ENCODE measurements at regions not wholly inside any gene's neighbourhood (a gene's known extent, or its start where the extent isn't known, plus 50 kb on each side); places are given as distances from the start of the nearest gene placed in this dataset.
"Not testable (repeated sequence)": the region's sequence is repeated elsewhere in the genome, so short reads cannot be mapped to it uniquely, and the experiment has no call there.

DNA sequence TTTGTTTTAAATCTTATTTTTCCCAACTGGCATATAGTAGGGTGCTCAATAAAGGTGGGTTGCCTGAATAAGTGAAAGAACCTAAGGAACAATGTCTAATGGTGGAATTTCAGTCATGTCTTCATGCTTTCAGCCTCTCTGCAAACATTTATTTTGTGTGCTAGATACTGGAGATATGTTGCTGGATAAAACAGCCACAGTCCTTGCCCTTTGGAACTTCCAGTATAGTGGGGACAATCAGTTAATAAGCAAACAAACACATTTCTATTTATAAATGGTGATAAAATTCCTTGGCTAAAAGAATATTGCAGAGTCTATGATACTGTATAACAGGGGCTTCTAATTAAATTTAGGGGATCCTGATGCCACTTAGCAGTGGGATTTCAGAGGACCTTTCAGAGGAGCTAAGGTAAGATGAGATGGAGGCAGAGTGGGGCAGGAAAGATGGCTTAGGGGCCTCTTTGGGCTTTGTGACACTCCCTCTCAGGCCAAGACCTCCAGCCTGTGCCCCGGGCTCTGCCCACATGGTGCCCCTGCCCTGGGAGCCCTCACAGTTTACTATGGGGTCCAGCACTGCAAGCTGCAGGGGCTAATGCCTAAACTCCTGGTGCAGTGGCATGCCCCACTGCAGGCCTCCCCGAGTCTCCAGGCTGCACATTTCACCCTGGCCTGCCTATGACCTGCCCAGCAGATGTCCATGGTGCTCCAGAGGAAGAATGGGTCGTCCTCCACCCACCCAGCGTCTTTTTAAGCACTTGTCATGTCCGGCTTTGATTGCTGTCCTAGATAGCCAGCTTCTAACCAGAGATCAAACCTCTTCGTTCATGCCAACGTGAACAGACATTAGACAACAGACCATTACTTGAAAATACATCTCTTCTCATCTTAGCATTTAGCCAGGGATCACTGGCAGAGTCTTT is 61.6 kb upstream of the PRR23C start:
- no peak for DNase-seq
- no peaks in the 10 kb centered on the region for H3K36me3 ChIP-seq (ENCODE audit: control insufficient read depth, insufficient read depth, low read length)
- no peak overlapping the region for H3K27ac ChIP-seq (ENCODE audit: low read length)
- no peaks in the 10 kb centered on the region for H3K9me3 ChIP-seq (replicated peaks; ENCODE audit: control insufficient read depth, low read depth, low read length)
- peaks cover 2% of the 10 kb centered on the region for H3K27me3 ChIP-seq (ENCODE audit: control insufficient read depth, insufficient read depth, low read length)
- H3K4me3 ChIP-seq (ENCODE audit: low read length) = no peak overlapping the region
- no peaks in the 10 kb centered on the region for H3K4me1 ChIP-seq (ENCODE audit: control insufficient read depth, insufficient read depth, low read length)
- 72% methylated on average over 6 of the region's 7 CpGs for WGBS (ENCODE audit: insufficient coverage)

DNA sequence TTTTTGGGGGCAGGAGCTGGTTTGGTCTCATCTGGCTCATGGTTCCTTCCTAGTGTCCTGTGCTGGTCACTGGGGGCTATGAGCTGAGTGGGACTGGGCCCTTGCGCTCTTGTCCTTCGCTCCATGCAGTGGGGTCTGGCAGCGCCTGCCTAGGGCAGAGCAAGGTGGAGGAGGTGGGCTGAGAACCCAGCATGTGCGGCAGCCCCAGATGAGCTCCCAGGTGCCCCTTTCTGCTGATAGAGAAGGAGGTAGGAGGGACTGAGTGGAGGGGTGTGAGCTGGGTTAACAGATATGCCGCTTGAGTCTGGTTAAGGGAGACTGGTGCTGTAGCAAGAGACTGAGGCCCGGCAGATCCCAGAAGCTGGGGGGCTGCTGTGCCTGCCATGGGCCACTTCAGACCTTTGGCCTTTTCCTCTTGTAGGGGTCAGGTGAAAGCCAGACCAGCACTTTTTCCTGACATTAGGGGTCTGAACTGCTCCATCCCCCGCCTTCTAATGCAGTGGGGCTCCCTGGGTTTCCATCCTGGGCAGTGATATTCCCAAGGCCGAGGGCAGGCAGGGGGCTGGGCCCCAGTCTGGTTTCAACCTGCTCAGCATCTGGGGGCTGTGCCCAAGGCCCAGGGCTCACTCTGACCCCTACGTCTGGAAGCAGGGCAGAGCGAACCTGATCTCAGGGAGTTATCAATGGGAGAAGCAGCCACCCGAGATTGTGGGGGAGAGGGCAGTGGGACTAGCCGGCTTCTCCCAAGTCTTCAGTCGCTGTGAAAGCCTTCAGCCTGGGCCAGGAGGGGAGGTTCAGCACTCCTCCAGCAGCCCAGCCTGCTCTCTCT is 62.9 kb upstream of the PRR23C start:
- Histone ChIP-seq H3K27ac (ENCODE audit: low read length) (no peak overlapping the region), H3K4me3 (ENCODE audit: low read length) (no peak overlapping the region), H3K27me3 (ENCODE audit: control insufficient read depth, insufficient read depth, low read length) (peaks cover 2% of the 10 kb centered on the region), H3K36me3 (ENCODE audit: control insufficient read depth, insufficient read depth, low read length) (no peaks in the 10 kb centered on the region), H3K9me3 (replicated peaks; ENCODE audit: control insufficient read depth, low read depth, low read length) (no peaks in the 10 kb centered on the region), H3K4me1 (ENCODE audit: control insufficient read depth, insufficient read depth, low read length) (no peaks in the 10 kb centered on the region)
- DNase-seq = no peak
- WGBS (ENCODE audit: insufficient coverage) = 70% methylated on average over 11 of the region's 13 CpGs

DNA sequence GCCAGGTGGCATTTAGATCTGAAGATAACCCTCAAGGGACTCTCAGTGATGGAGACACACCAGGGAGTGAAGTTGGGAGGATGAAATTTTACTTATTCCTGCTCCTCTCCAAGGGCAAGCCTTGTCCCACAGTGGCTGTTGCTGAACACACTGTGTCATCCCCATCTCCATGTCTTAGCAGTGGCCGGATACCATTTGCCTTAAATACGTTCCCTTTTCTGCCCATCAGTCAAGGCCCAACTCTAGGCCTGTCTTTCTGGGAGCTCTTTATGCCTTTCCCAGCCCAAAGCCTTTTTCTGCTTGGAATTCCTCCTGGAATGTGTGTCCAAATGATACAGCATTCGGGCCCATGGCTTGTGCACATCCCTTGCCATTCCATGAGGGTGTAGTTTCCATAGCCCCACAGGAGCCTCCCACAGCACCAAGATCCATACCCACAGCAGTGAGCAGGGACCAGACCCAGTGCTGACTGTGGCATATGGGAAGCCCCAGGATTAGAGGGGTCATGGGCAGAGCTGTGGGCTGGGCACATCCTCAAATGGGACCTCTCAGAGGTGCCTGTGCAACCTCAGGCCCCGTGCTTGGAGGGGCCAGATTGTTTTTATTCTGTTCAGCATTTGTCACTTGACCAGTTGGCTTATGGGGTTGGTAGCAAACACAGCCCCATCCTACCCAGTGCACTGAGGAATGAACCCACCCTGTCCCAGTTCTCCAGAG is 63.7 kb upstream of the PRR23C start:
- Histone ChIP-seq H3K27me3 (ENCODE audit: control insufficient read depth, insufficient read depth, low read length) (peaks cover 2% of the 10 kb centered on the region), H3K9me3 (replicated peaks; ENCODE audit: control insufficient read depth, low read depth, low read length) (no peaks in the 10 kb centered on the region), H3K4me1 (ENCODE audit: control insufficient read depth, insufficient read depth, low read length) (no peaks in the 10 kb centered on the region), H3K27ac (ENCODE audit: low read length) (no peak overlapping the region), H3K36me3 (ENCODE audit: control insufficient read depth, insufficient read depth, low read length) (no peaks in the 10 kb centered on the region), H3K4me3 (ENCODE audit: low read length) (no peak overlapping the region)
- WGBS (ENCODE audit: insufficient coverage) = 85% methylated on average over 2 of the region's 4 CpGs
- DNase-seq = no peak

DNA sequence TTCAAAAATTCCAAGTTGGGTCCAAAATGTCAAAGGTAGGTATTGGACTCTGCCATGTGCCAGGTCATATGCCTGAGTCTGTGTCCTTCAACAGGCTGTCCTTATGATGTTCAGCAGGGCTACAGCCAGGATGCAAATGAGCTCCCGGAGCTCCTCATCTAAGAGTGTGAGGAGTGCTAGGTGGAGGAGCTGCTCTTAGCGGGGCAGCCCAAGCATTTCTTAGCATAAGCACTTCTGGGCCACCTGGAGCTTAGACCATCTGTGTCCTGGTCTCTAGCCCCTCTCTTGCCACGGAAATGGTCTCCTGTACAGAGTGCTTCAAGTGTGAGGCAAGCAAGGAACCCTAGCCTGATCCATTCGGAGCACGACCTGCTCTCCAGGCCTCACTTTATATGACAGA is 64.6 kb upstream of the PRR23C start:
- Histone ChIP-seq H3K4me3 (ENCODE audit: low read length) (no peak overlapping the region), H3K27ac (ENCODE audit: low read length) (no peak overlapping the region), H3K36me3 (ENCODE audit: control insufficient read depth, insufficient read depth, low read length) (no peaks in the 10 kb centered on the region), H3K27me3 (ENCODE audit: control insufficient read depth, insufficient read depth, low read length) (peaks cover 2% of the 10 kb centered on the region), H3K4me1 (ENCODE audit: control insufficient read depth, insufficient read depth, low read length) (no peaks in the 10 kb centered on the region), H3K9me3 (replicated peaks; ENCODE audit: control insufficient read depth, low read depth, low read length) (no peaks in the 10 kb centered on the region)
- 77% methylated on average over 2 of the region's 5 CpGs for whole genome bisulfite sequencing (ENCODE audit: insufficient coverage)
- DNase-seq = no peak

DNA sequence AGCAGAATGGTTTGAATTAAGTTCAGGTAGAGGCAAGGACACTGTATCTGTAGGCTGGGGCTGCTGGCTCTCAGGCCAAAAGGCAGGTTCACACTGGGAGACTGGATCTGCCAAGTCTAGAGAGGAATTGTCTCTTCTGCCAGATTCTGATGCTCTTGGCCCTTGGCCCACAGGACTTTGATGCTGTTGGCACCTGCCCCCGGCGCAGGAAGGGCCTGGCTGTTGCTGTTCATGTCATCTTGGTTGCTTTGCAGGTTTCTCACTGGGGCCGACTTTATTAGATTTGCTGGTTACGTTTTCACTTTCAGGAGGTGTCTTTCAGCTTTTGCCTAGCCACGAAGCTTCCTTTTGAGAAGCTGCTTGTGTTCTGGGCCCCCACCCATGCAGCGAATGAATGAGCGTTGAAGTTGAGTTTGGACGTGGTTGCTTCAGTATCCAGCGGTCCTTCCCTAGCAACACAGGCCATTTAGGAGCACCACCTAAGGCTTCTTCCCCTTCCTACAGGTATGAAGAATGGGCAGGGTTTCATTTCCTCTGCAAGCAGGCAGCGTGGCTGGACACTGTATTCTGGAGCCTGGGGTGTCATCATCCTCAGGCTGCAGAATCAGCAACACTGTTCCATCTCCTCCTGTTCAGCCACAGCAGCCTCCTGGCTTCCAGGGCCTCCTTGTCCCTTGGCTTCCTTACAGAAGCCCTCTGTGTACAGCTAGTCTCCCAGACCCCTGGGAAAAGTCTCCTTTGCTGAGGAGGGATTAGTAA is 65.6 kb upstream of the PRR23C start:
- peak; percentile 14 for DNase-seq
- Histone ChIP-seq H3K27me3 (ENCODE audit: control insufficient read depth, insufficient read depth, low read length) (peaks cover 2% of the 10 kb centered on the region), H3K4me1 (ENCODE audit: control insufficient read depth, insufficient read depth, low read length) (no peaks in the 10 kb centered on the region), H3K9me3 (replicated peaks; ENCODE audit: control insufficient read depth, low read depth, low read length) (no peaks in the 10 kb centered on the region), H3K36me3 (ENCODE audit: control insufficient read depth, insufficient read depth, low read length) (no peaks in the 10 kb centered on the region), H3K4me3 (ENCODE audit: low read length) (no peak overlapping the region), H3K27ac (ENCODE audit: low read length) (no peak overlapping the region)
- WGBS (ENCODE audit: insufficient coverage) = 60% methylated on average over 7 of the region's 10 CpGs

DNA sequence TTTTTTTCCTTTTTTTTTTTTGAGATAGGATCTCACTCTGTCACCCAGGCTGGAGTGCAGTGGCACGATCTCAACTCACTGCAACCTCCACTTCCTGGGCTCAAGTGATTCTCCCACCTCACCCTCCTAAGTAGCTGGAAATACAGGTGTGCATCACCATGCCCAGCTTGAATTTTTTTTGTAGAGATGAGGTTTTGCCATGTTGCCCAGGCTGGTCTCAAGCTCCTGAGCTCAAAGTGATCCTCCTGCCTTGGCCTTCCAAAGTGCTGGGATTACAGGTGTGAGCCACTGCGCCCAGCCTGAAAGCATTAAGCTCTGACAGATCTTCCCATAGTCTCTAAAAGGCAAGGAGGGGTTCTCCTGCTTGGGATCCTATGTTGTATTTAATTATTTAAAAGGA is 66.2 kb upstream of the PRR23C start:
- WGBS (ENCODE audit: insufficient coverage) = 69% methylated on average over 2 of the region's 2 CpGs
- not testable (repeated sequence) for DNase-seq; H3K27me3 ChIP-seq (ENCODE audit: control insufficient read depth, insufficient read depth, low read length); H3K4me3 ChIP-seq (ENCODE audit: low read length); H3K36me3 ChIP-seq (ENCODE audit: control insufficient read depth, insufficient read depth, low read length); H3K4me1 ChIP-seq (ENCODE audit: control insufficient read depth, insufficient read depth, low read length); H3K9me3 ChIP-seq (replicated peaks; ENCODE audit: control insufficient read depth, low read depth, low read length); H3K27ac ChIP-seq (ENCODE audit: low read length)

DNA sequence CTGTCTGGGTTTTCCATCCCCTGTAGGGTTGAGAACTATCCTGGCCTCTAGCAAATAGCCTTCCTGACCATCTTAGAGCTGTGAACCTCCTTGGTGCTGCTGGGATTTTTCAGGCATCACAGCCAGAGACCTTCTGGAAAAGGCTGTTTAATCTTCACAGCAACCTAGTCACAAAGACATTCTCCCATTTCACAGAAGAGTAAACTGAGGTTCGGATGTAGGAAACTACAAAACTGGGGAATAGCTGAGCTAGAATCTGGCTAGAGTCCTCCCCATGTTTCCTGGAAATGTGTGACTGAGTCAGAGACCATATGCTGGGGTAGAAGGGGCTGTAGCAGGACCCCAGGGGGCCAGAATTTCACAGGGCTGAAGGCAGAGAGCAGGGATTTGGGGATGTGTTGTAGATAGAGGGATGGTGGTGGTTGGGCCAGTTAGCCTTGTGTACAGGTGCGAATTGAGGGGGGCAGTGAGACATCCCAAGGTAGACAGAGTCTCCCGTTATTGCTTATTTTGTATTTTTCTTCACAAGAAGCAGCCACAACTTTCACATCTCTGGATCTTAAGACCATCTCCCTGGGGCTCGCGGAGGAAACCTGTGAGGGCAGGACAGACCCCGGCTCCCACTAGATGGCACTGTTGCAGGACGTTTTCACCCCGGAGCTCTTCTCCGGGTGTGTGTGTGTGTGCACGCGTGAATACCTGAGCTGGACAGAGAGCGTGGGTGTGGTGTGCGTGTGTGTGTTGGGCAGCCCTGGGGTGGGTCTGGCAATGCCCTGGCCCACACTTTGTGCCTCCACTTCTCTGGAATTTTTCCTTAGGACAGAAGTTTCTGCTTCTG is 66.9 kb upstream of the PRR23C start:
- peak; percentile 42 for DNase-seq

DNA sequence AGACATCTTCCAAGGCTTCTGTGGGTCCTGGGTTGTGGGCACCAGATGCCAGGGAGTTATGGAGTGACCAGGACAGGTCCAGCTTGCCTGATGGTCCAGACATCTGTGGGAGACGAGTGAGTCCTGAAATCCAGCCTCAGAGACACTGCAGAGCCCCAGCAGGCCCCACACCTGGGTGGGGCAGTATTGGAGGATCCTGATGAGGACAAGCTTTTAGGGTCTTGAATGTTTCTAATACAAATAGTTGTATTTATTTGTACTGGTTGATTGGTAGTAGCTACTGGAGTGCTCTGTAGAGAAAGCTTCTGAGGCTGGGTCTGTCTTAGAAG is 67.5 kb upstream of the PRR23C start:
- H3K4me3 ChIP-seq (ENCODE audit: low read length) = no peak overlapping the region
- no peak for DNase-seq
- H3K27me3 ChIP-seq (ENCODE audit: control insufficient read depth, insufficient read depth, low read length) = peaks cover 2% of the 10 kb centered on the region
- no peak overlapping the region for H3K27ac ChIP-seq (ENCODE audit: low read length)
- no peaks in the 10 kb centered on the region for H3K36me3 ChIP-seq (ENCODE audit: control insufficient read depth, insufficient read depth, low read length)
- 0% methylated on average over 1 of the region's 1 CpG for WGBS (ENCODE audit: insufficient coverage)
- no peaks in the 10 kb centered on the region for H3K9me3 ChIP-seq (replicated peaks; ENCODE audit: control insufficient read depth, low read depth, low read length)
- no peaks in the 10 kb centered on the region for H3K4me1 ChIP-seq (ENCODE audit: control insufficient read depth, insufficient read depth, low read length)

More for the DNA sequence above, 66.9 kb upstream of the PRR23C start:
- 9% methylated on average over 8 of the region's 13 CpGs for WGBS (ENCODE audit: insufficient coverage)
- H3K27me3 ChIP-seq (ENCODE audit: control insufficient read depth, insufficient read depth, low read length) = peaks cover 2% of the 10 kb centered on the region
- H3K4me1 ChIP-seq (ENCODE audit: control insufficient read depth, insufficient read depth, low read length) = no peaks in the 10 kb centered on the region
- H3K27ac ChIP-seq (ENCODE audit: low read length) = no peak overlapping the region
- H3K36me3 ChIP-seq (ENCODE audit: control insufficient read depth, insufficient read depth, low read length) = no peaks in the 10 kb centered on the region
- no peaks in the 10 kb centered on the region for H3K9me3 ChIP-seq (replicated peaks; ENCODE audit: control insufficient read depth, low read depth, low read length)
- H3K4me3 ChIP-seq (ENCODE audit: low read length) = no peak overlapping the region
